ENCODE measurements at regions not wholly inside any gene's neighbourhood (a gene's known extent, or its start where the extent isn't known, plus 50 kb on each side); places are given as distances from the start of the nearest gene placed in this dataset.

DNA sequence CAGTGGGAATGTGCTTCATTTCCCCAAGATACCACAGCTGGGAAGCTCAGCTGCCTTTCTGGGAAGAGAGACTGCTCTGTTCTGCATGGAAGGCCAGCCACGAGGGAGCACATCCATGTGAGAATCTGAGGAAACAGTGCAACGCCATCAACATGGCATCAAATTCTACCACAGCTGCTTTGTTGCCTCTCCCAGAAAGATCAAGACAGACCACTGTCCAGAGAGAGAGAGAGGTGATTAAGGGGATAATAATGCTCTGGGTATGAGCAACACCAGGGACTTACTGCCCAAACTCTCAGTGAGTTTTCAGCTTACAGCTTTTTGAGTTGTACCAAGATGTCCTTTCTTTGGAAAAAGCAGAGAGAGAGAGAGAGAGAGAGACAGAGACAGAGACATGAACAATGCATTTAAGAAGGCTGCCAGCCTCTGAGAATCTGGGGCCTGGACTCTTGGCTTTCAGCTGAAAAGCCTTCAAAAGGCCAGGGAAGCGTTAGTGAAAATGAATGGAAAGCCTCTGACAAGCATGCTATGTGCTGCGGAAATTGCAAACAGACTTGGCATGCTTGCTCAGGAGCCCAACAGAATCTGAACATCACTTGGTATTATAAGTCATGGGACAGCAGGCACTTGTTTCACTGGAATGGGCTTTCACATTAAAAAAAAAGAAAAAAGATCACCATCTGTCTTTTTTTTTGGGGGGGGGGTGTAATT, 223.1 kb downstream of the MAP2K6 start:
- TF ChIP-seq CTCF (IDR thresholded peaks at IDR 0.05; ENCODE audit: insufficient read depth, low read length, missing control alignments) = no peak
- ChIA-PET POLR2A (interaction anchor here (0.6 kb wide), 1 partner anchor 29 kb away, joined by 3 read pairs; no protein-coding TSS in a partner anchor), CTCF (interaction anchor here (1.4 to 2.9 kb wide), 2 partner anchors 28 to 30 kb away, joined by 4 to 17 read pairs; no protein-coding TSS in a partner anchor)

GRCh38 chr17:69639096-69639495, 224.6 kb downstream of the MAP2K6 start:
- CTCF ChIA-PET = interaction anchor here (1.4 kb wide), 1 partner anchor 32 kb away, joined by 4 read pairs; no protein-coding TSS in a partner anchor
- no peak for TF ChIP-seq CTCF (IDR thresholded peaks at IDR 0.05; ENCODE audit: insufficient read depth, low read length, missing control alignments)
- no peak overlapping the region for H3K4me3 ChIP-seq (ENCODE audit: low read depth, low read length)
- DNase-seq (ENCODE audit: low read depth, low spot score) = no peak
- POLR2A ChIA-PET = no interaction called here

More for the DNA sequence above, 223.1 kb downstream of the MAP2K6 start:
- DNase-seq (ENCODE audit: low read depth, low spot score) = peak; percentile 29
- H3K4me3 ChIP-seq (ENCODE audit: low read depth, low read length) = no peak overlapping the region

- no peak overlapping the region for H3K4me3 ChIP-seq (ENCODE audit: low read depth, low read length)
- DNase-seq (ENCODE audit: low read depth, low spot score) = no peak
- POLR2A ChIA-PET = no interaction called here
- TF ChIP-seq CTCF (IDR thresholded peaks at IDR 0.05; ENCODE audit: insufficient read depth, low read length, missing control alignments) = no peak
- CTCF ChIA-PET = interaction anchor here (1.0 kb wide), 1 partner anchor 30 kb away, joined by 3 read pairs; no protein-coding TSS in a partner anchor
Measured at GRCh38 chr17:69640073-69640472, 225.6 kb downstream of the MAP2K6 start.

- POLR2A ChIA-PET = no interaction called here
- H3K4me3 ChIP-seq (ENCODE audit: low read depth, low read length) = no peak overlapping the region
- no peak for DNase-seq (ENCODE audit: low read depth, low spot score)
- TF ChIP-seq CTCF (IDR thresholded peaks at IDR 0.05; ENCODE audit: insufficient read depth, low read length, missing control alignments) = no peak
- CTCF ChIA-PET = no interaction called here
Measured at GRCh38 chr17:69643686-69644085, 229.2 kb downstream of the MAP2K6 start.

- TF ChIP-seq CTCF (IDR thresholded peaks at IDR 0.05; ENCODE audit: insufficient read depth, low read length, missing control alignments) = no peak
- DNase-seq (ENCODE audit: low read depth, low spot score) = no peak
- H3K4me3 ChIP-seq (ENCODE audit: low read depth, low read length) = no peak overlapping the region
- POLR2A ChIA-PET = no interaction called here
- CTCF ChIA-PET = interaction anchor here (1.3 kb wide), 1 partner anchor 39 kb away, joined by 4 read pairs; no protein-coding TSS in a partner anchor
Measured at GRCh38 chr17:69646729-69647128, 232.2 kb downstream of the MAP2K6 start.

GRCh38 chr17:69650881-69651280, 236.4 kb downstream of the MAP2K6 start:
- DNase-seq (ENCODE audit: low read depth, low spot score) = no peak
- CTCF ChIA-PET = no interaction called here
- H3K4me3 ChIP-seq (ENCODE audit: low read depth, low read length) = no peak overlapping the region
- TF ChIP-seq CTCF (IDR thresholded peaks at IDR 0.05; ENCODE audit: insufficient read depth, low read length, missing control alignments) = no peak
- POLR2A ChIA-PET = no interaction called here

Measured in AG04449 (cell line).